Stimulated activated CD8-positive, alpha-beta memory T cell treated with anti-CD3 and anti-CD28 coated beads, Interleukin-7, amount 100 ng/mL, for 24 hours (primary cell): ENCODE measurements at regions not wholly inside any gene's neighbourhood (a gene's known extent, or its start where the extent isn't known, plus 50 kb on each side); places are given as distances from the start of the nearest gene placed in this dataset.

ENCODE experiments used
- DNase-seq: peaks from one replicate; pipeline ENCODE4 v3.0.0-alpha.2; 2020; ENCODE audit warnings: low read depth

- no peak for DNase-seq
Observed at GRCh38 chr4:1495416-1496115, 89.3 kb upstream of the NKX1-1 start.

GRCh38 chr4:1494416-1495315 lies 88.4 kb upstream of the NKX1-1 start:
- no peak for DNase-seq

- no peak for DNase-seq
Observed at GRCh38 chr4:1493540-1494287, 87.5 kb upstream of the NKX1-1 start.

- no peak for DNase-seq
Observed at GRCh38 chr4:1492651-1493539, 86.7 kb upstream of the NKX1-1 start.

GRCh38 chr4:1492142-1492457 lies 85.9 kb upstream of the NKX1-1 start:
- no peak for DNase-seq

GRCh38 chr4:1491328-1492141 lies 85.3 kb upstream of the NKX1-1 start:
- DNase-seq: no peak

- no peak for DNase-seq
Observed at GRCh38 chr4:1490654-1491327, 84.5 kb upstream of the NKX1-1 start.

- DNase-seq: no peak
Observed at GRCh38 chr4:1490011-1490653, 83.9 kb upstream of the NKX1-1 start.

GRCh38 chr4:1489639-1489995 lies 83.4 kb upstream of the NKX1-1 start:
- DNase-seq: no peak

GRCh38 chr4:1488831-1489638 lies 82.8 kb upstream of the NKX1-1 start:
- DNase-seq: no peak

GRCh38 chr4:1488357-1488756 lies 82.1 kb upstream of the NKX1-1 start:
- no peak for DNase-seq

- no peak for DNase-seq
Observed at GRCh38 chr4:1487761-1488160, 81.5 kb upstream of the NKX1-1 start.

- DNase-seq: no peak
Observed at GRCh38 chr4:1487106-1487505, 80.9 kb upstream of the NKX1-1 start.

- no peak for DNase-seq
Observed at GRCh38 chr4:1485280-1485679, 79.0 kb upstream of the NKX1-1 start.

GRCh38 chr4:1480720-1481119 lies 74.5 kb upstream of the NKX1-1 start:
- DNase-seq: no peak

- no peak for DNase-seq
Observed at GRCh38 chr4:1479454-1479853, 73.2 kb upstream of the NKX1-1 start.

- DNase-seq: no peak
Observed at GRCh38 chr4:1478766-1479355, 72.6 kb upstream of the NKX1-1 start.

- DNase-seq: no peak
Observed at GRCh38 chr4:1477045-1477840, 71.0 kb upstream of the NKX1-1 start.
